ENCODE measurements at regions not wholly inside any gene's neighbourhood (a gene's known extent, or its start where the extent isn't known, plus 50 kb on each side); places are given as distances from the start of the nearest gene placed in this dataset.
"Not testable (repeated sequence)": the region's sequence is repeated elsewhere in the genome, so short reads cannot be mapped to it uniquely, and the experiment has no call there.

- not testable (repeated sequence) for TF ChIP-seq CTCF (IDR thresholded peaks at IDR 0.05); ZFX (IDR thresholded peaks at IDR 0.05; ENCODE audit: borderline replicate concordance)
Observed at GRCh38 chr7:119745280-119745679, 527.7 kb upstream of the KCND2 start.

Measured in 22Rv1 (cell line).